Vagina (tissue), 2 donors: ENCODE measurements at regions not wholly inside any gene's neighbourhood (a gene's known extent, or its start where the extent isn't known, plus 50 kb on each side); places are given as distances from the start of the nearest gene placed in this dataset.

Experiments
- DNase-seq, 2 donors: peaks; one replicate each; pipeline ENCODE4 v3.0.0-alpha.2; 2017; ENCODE audit errors: extremely low spot score in 2 of 2
- H3K27ac ChIP-seq: fragments of 200-600 bp; sonication (generic); one replicate; pipeline ENCODE4 v1.5.1; 2019
- H3K27me3 ChIP-seq: fragments of 200-600 bp; sonication (generic); one replicate; pipeline ENCODE4 v1.5.1; 2019
- H3K36me3 ChIP-seq, 2 donors: fragments of 200-600 bp; sonication (generic); one replicate each; pipeline ENCODE4 v1.5.1; 2017 to 2019
- H3K4me1 ChIP-seq: fragments of 200-600 bp; sonication (generic); one replicate; pipeline ENCODE4 v1.5.1; 2019
- H3K4me3 ChIP-seq, 2 donors: fragments of 200-600 bp; sonication (generic); 1 replicate in 1 of 2; 2 replicates in 1 of 2; pipeline ENCODE4 v1.5.1; 2016 to 2019
- H3K9me3 ChIP-seq: fragments of 200-600 bp; sonication (generic); one replicate; pipeline ENCODE4 v1.5.1; 2019
- CTCF ChIP-seq, 3 experiments: fragments of 450-650 bp in 2 of 3; fragments of 200-600 bp in 1 of 3; sonication (generic) in 1 of 3; IDR thresholded peaks; one replicate each; pipeline ENCODE4 v1.5.1; 2017 to 2019; ENCODE audit warnings: antibody characterized with exemption in 3 of 3, mild to moderate bottlenecking in 2 of 3, moderate library complexity in 2 of 3
- POLR2A ChIP-seq, 2 donors: fragments of 450-650 bp; IDR thresholded peaks; one replicate each; pipeline ENCODE4 v1.6.1; 2017; ENCODE audit warnings: antibody characterized with exemption in 2 of 2, mild to moderate bottlenecking in 2 of 2, moderate library complexity in 2 of 2
- POLR2AphosphoS5 ChIP-seq, 2 donors: sonication (generic); formaldehyde crosslinking; IDR thresholded peaks; one replicate each; pipeline ENCODE4 v1.9.0; 2017; ENCODE audit warnings: antibody characterized with exemption in 2 of 2, mild to moderate bottlenecking in 2 of 2, low read depth in 1 of 2; ENCODE audit not compliant: insufficient read depth in 1 of 2
- intact Hi-C: fragments of 100-400 bp; cut with DNase I; formaldehyde crosslinking; loops from one replicate; pipeline ENCODE4 v1.15.1; 2023

- Histone ChIP-seq H3K4me3 (no peak overlapping the region), H3K27ac (no peak overlapping the region), H3K4me1 (peaks cover 10% of the 10 kb centered on the region), H3K9me3 (no peaks in the 10 kb centered on the region), H3K27me3 (no peaks in the 10 kb centered on the region), H3K36me3 (no peaks in the 10 kb centered on the region)
- DNase-seq, result peak; percentile 44 to 77
- TF ChIP-seq CTCF (IDR thresholded peaks at IDR 0.05) (no peak), POLR2A (IDR thresholded peaks at IDR 0.05) (no peak), POLR2AphosphoS5 (IDR thresholded peaks at IDR 0.05; ENCODE audit: insufficient read depth in 1 of 2, low read depth in 1 of 2) (no peak)
- intact Hi-C loops, result no loop called here
Observed at GRCh38 chr9:89815061-89815902, 210.5 kb downstream of the GADD45G start.

GRCh38 chr9:89815903-89816573 is 211.2 kb downstream of the GADD45G start:
- Histone ChIP-seq H3K9me3 (no peaks in the 10 kb centered on the region), H3K27ac (no peak overlapping the region), H3K4me3 (no peak overlapping the region), H3K36me3 (no peaks in the 10 kb centered on the region), H3K4me1 (peaks cover 10% of the 10 kb centered on the region), H3K27me3 (no peaks in the 10 kb centered on the region)
- peak in 1 of 2 donors; percentile 84 for DNase-seq
- TF ChIP-seq POLR2A (IDR thresholded peaks at IDR 0.05), result no peak
- no peak for TF ChIP-seq CTCF (IDR thresholded peaks at IDR 0.05)
- no peak for TF ChIP-seq POLR2AphosphoS5 (IDR thresholded peaks at IDR 0.05; ENCODE audit: insufficient read depth in 1 of 2, low read depth in 1 of 2)
- intact Hi-C loops, result no loop called here

- intact Hi-C loops, result no loop called here
- Histone ChIP-seq H3K27ac (no peak overlapping the region), H3K9me3 (no peaks in the 10 kb centered on the region), H3K27me3 (no peaks in the 10 kb centered on the region), H3K4me1 (peaks cover 10% of the 10 kb centered on the region), H3K4me3 (no peak overlapping the region), H3K36me3 (no peaks in the 10 kb centered on the region)
- TF ChIP-seq CTCF (IDR thresholded peaks at IDR 0.05), result no peak
- TF ChIP-seq POLR2A (IDR thresholded peaks at IDR 0.05), result no peak
- TF ChIP-seq POLR2AphosphoS5 (IDR thresholded peaks at IDR 0.05; ENCODE audit: insufficient read depth in 1 of 2, low read depth in 1 of 2), result no peak
- peak in 1 of 2 donors; percentile 87 for DNase-seq
Observed at GRCh38 chr9:89817151-89817950, 212.5 kb downstream of the GADD45G start.

GRCh38 chr9:89820337-89820736 is 215.5 kb downstream of the GADD45G start:
- TF ChIP-seq CTCF (IDR thresholded peaks at IDR 0.05), result no peak
- TF ChIP-seq POLR2A (IDR thresholded peaks at IDR 0.05), result no peak
- no peak for TF ChIP-seq POLR2AphosphoS5 (IDR thresholded peaks at IDR 0.05; ENCODE audit: insufficient read depth in 1 of 2, low read depth in 1 of 2)
- Histone ChIP-seq H3K27ac (no peak overlapping the region), H3K36me3 (no peaks in the 10 kb centered on the region), H3K9me3 (no peaks in the 10 kb centered on the region), H3K4me1 (peaks cover under 1% of the 10 kb centered on the region), H3K27me3 (no peaks in the 10 kb centered on the region), H3K4me3 (no peak overlapping the region)
- no peak for DNase-seq
- intact Hi-C loops, result no loop called here
